CD4-positive, alpha-beta T cell treated with Interleukin-10 for 1 hour (primary cell): ENCODE measurements at regions not wholly inside any gene's neighbourhood (a gene's known extent, or its start where the extent isn't known, plus 50 kb on each side); places are given as distances from the start of the nearest gene placed in this dataset.

Experiments
- DNase-seq: peaks from one replicate; pipeline ENCODE4 v3.0.0-alpha.2; 2020

DNA sequence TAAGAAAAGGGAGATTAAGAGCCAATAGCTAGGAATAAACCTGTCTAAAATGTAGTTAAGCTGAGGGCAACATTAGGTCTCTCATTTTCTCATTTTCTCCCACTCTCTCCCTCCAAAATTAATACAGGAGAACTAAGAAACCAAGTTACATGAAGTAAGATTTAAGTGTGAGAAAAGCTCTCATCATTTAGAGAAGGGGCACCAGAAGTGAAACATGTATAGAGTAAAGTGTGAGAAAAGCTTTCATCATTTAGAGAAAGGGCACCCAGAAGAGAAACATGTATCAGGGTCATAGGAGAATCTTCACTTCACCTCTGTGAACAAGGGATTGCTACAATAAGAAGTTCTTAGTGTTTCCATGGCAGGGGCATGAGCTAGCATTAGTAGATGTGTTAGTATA is 132.4 kb upstream of the CNTN1 start:
- DNase-seq: no peak

- DNase-seq: no peak
Measured at GRCh38 chr12:40560848-40561247, 131.4 kb upstream of the CNTN1 start.

DNA sequence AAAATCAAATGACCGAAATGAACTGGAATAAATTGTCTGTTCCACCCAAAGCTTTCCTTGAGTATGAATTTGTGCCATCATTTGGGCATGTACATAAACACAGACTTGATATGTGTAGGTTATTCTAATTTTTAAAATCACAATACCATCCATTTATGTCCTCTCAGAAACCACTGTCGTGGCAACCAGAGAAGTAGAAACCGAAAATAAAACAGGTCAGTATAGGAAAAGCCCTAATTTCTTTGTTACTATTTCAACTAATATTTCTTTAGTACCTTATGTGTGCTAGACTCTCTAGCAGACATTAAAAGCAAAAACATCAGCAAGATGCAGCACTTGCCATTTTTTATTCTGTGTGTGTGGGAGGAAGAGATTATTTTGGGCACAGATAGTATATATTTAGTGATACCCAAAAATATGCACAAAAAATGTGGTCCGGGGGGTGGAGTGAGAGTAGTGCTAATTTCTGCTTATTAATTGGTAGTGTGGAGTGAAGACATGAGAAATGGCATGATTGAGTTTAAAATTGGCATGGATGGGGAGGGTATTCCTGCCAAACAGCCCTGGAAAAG is 130.8 kb upstream of the CNTN1 start:
- DNase-seq: no peak

DNA sequence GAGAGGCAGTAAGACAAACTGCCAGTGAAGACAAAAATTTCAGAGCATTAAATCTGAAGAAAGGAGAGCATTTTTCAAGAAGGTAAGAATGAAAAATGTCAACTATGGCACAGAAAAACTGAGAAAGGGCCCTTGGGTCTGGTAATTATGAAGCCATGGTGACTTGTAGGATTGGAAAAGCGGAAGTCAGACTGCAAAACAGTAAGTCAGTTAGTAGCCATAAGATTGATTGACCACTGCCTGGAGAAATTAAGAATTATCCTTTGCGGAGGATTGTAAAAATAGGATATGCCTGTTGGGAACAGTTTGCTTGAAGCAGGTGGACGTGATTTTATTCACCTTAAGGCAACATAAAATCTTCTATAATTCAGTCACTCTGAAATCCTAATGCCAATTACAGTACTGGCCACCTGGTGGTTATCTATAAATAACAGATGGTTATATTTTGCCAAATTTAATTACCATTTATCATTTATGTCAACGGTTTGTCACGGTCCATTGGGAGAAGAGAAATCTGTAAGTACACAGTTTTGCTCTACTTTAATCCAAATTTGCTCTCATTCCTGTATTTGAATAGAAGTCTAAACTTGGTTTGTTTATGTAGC is 127.1 kb upstream of the CNTN1 start:
- DNase-seq: no peak

DNA sequence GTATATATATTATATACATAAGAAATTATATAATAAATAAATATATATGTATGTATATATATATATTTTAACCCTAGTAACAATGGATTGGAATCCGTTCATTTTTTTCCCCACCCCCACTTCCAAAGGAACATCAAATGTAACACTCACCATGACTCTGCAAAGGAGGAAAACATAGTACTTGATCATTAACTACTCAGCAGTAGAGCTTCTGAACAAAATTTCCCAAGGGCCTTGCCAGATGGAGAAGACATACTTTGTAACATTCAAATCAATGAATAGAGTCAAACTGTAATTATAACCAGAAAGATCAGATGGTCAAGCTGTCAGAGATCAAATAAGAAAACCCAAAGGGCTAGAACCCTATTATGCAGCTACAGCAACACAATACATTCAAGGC is 126.0 kb upstream of the CNTN1 start:
- DNase-seq: no peak

DNA sequence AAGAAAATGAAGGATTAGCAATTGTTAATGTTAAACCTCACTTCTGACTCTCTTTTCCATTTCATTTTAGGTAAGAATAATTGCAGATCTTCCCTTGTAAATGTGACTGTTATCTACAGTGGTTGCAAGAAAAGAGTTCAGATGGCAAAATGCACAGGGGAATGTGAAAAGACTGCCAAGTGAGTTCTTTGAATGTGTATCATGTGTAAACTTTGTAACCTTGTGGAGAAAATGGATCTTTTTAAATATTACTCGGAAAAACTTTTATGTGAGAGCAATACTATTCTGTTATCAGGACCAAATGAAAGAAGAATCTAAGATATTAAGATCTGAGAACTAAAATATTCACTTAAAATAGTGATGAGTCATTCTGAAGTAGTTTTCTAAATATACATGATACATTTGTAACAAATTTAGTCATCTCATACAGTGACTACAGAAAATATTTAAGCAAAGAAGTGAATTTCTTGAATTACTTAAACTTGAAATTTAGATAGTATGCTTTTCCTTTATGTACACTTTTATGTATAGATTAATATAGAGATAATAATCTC is 122.5 kb upstream of the CNTN1 start:
- DNase-seq: no peak

DNA sequence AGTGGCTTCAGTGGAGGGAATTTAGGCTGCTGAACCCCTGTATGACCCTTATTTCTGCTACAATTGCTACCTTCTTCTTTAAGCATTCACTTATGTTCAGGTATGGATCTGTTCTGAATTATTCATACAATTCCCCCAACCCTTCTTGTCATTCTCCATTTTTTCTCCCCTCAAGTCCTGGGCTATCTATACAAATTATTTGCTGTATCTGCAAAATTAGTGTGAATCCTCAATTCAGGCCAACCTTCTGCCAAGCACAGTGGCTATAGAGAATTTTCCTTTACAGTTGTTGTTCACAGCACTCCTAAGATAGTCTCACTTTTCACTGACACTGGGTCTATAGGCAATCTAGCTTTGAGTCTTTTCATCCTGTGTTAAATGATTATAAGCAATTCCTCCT is 119.2 kb upstream of the CNTN1 start:
- DNase-seq: no peak

DNA sequence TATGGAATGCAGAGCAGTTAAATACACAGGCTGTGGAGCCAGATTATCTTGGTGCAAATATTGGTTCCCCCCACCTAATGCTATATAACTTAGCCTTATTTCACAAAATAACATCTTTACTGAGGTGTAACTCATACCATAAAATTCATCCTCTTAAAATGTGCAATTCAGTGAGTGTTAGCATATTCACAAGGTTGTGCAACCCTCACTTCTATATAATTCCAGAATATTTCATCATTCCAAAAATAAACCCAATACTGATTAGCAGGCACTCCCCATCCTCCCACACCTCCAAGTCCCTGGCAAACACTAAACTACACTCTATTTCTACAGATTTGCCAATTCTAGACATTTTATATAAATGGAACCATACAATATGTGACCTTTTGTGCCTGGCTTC is 116.3 kb upstream of the CNTN1 start:
- no peak for DNase-seq

- DNase-seq: no peak
Measured at GRCh38 chr12:40577834-40578233, 114.4 kb upstream of the CNTN1 start.

GRCh38 chr12:40579687-40580086 is 112.6 kb upstream of the CNTN1 start:
- no peak for DNase-seq

GRCh38 chr12:40580346-40580745 is 111.9 kb upstream of the CNTN1 start:
- no peak for DNase-seq

GRCh38 chr12:40581889-40582288 is 110.3 kb upstream of the CNTN1 start:
- no peak for DNase-seq

- DNase-seq: no peak
Measured at GRCh38 chr12:40583743-40584142, 108.5 kb upstream of the CNTN1 start.

- DNase-seq: no peak
Measured at GRCh38 chr12:40584763-40585162, 107.5 kb upstream of the CNTN1 start.

DNA sequence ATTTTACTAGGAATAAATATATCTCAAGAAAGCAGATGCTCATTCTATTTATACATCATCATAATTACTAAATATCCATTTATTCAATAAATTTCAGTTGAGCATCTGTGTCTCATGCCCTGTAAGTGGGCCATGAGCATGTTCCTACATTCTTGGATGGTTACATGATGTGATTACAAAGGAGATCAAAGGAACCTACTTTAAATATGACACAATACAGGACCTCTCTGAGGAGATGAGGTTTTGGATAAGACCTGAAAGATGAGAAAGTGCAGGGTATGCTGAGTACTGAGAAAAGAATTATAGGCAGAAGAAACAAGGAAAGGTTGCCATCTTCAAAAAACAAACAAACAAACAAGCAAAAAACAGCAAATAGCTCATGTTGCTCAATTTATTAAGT is 105.4 kb upstream of the CNTN1 start:
- no peak for DNase-seq

GRCh38 chr12:40587421-40587820 is 104.8 kb upstream of the CNTN1 start:
- DNase-seq: no peak

- no peak for DNase-seq
Measured at GRCh38 chr12:40587970-40588369, 104.3 kb upstream of the CNTN1 start.

DNA sequence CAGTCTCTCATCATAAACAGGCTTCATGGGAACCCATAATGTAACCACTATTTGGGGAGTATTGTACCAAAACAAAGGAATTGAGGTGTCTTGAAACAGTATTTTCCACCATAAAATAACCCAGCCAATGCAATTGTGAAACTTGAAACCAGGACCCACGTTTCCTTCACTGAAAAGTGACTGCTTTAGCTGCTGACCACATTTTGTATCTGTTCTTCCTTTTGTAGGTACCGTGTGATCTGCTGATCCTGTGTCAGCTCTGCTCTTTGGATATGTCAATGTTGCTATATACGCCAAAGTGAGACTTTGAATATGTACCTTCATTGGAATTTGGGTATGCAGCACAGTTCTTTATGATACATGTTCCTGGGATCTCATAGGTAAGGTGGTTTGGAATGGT is 95.1 kb upstream of the CNTN1 start:
- DNase-seq: no peak

DNA sequence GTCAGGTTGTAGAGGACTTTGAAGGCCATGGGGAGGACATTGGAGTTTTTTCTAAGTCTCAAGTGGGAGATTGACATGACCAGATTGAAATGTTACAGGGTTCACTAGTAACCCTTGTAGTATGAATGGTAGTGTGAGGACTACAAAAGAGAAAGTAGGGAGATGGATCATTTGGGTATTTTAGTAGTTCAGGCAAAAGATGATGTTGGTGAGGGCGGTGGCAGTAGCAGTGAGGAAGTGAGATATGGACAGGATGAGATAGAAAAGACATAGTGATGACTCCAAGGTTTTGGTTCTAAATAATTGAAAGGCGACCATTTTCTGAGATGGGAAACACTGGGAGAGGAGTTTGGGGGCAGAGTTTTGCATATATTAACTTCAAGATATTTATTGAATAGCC is 94.2 kb upstream of the CNTN1 start:
- no peak for DNase-seq

DNA sequence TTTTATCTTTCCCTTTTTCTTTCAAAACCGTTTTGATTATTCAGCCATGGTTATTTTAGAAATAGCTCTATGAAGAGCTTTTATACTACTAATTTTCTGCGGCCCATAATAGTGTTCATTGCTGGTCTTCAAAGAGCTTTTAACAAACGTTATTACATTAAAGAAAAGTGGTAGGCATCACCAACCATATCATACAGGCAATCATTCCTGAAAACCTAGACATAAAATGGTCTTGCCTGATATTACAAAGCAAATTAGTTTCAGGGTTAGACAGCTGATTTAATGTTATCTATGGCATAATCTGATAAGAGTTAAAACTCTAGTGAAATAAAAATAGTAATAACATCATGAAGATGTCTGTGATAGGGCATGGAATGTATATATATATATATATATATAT is 89.7 kb upstream of the CNTN1 start:
- no peak for DNase-seq

- DNase-seq: no peak
Measured at GRCh38 chr12:40614923-40615322, 77.3 kb upstream of the CNTN1 start.

- no peak for DNase-seq
Measured at GRCh38 chr12:40615590-40615989, 76.6 kb upstream of the CNTN1 start.

DNA sequence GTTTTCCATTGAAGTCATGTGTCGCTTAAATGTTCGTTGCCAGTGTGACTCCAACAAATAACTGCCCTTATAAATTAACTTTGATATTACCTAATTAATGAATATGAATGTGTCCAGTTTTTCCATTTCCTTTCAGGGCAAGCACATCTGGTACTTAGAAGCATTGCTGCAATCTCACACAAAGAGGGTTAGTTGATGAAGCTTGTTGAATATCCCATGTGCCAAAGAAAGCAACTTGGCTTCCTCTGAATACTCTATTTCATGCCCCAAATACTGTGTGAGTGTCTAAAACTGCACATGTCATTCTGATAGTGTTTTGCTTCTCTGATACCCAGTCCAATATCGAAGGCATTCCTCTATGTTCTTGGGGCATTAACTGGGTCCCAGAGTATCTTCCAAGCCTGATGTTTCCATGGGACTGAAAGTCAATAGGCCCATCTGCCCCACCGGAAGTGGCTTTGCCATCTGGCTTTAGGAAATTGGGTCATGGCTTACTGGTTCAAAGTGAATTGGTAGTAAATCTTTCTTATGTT is 75.8 kb upstream of the CNTN1 start:
- DNase-seq: no peak

DNA sequence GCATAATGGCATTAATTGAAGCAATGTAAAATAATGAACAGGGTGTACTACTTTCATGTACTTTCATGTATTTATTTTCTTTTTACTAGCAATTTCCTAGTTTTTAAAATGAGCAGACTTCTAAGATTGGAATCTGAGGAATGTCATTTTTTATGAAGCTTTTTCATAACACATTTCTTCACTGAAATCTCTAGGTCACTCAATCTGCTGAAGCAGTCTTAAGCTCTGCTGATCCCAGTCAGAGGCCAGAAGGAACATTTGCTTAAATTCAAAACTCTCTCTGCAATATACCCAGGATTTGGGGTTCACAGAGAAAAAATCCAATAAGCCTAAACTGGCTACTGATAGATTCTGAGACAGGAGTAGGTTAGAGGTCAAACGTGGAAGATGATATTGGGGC is 73.6 kb upstream of the CNTN1 start:
- no peak for DNase-seq

DNA sequence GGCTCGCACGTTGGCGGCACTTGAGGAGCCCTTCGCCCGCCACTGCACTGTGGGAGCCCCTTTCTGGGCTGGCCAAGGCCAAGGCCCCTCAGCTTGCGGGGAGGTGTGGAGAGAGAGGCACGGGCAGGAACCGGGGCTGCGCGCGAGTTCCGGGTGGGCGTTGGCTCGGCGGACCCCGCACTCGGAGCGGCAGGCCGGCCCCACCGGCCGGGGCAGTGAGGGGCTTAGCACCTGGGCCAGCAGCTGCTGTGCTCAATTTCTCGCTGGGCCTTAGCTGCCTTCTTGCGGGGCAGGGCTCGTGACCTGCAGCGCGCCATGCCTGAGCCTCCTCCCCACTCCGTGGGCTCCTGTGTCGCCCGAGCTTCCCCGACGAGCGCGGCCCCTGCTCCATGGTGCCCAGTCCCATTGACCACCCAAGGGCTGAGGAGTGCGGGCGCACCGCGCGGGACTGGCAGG is 71.6 kb upstream of the CNTN1 start:
- DNase-seq: no peak
